ENCODE measurements at regions not wholly inside any gene's neighbourhood (a gene's known extent, or its start where the extent isn't known, plus 50 kb on each side); places are given as distances from the start of the nearest gene placed in this dataset.
A peak's percentile ranks its signal among the peaks of the same experiment; 100 is the strongest.

DNA sequence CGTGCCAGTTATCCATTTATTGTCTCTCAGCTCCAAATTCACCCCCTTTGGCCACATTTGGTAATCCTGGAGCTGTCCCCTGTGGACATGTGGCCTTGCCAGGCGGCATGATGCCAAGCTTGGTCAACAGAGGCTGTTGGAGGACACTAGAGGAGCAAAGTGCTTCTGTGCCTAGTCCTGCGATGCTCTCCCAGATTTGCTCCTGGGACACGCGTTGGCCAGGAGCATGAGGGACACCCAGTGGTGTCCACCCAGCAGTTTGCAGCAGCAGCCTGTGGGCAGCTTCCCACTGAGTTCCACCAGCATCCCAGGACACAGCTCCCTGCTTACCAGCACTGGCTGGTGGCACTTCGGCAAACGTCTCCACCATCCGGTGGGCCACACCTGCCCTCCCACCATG lies 55.5 kb upstream of the STEAP1B start:
- Mint-ChIP-seq H3K4me3 (no peak overlapping the region), H3K27ac (no peak overlapping the region), H3K4me1 (no peaks in the 10 kb centered on the region), H3K27me3 (peaks cover 51% of the 10 kb centered on the region), H3K36me3 (ENCODE audit: low read depth) (peaks cover 3% of the 10 kb centered on the region)
- ATAC-seq, result no peak
- DNase-seq, result no peak
- H3K9me3 ChIP-seq (ENCODE audit: control insufficient read depth, low read length, poor library complexity, severe bottlenecking), result no peaks in the 10 kb centered on the region

DNA sequence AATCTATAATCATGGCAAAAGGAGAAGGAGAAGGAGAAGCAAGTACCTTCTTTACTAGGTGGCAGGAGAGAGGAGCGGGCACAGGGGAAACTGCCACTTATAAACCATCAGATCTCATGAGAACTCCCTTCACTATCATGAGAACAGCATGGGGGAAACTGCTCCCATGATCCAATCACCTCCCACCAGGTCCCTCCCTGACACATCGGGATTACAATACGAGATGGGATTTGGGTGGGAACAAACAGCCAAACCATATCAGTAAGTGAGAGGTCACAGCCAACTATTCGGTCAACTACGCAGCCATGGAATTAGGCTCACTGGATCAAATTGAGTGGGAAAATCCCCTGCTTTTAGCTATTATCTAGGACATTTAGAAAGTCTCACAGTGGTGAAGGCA lies 54.2 kb upstream of the STEAP1B start:
- H3K9me3 ChIP-seq (ENCODE audit: control insufficient read depth, low read length, poor library complexity, severe bottlenecking), result no peaks in the 10 kb centered on the region
- H3K4me3 Mint-ChIP-seq, result no peak overlapping the region
- H3K27me3 Mint-ChIP-seq, result peaks cover 62% of the 10 kb centered on the region
- H3K4me1 Mint-ChIP-seq, result peaks cover 6% of the 10 kb centered on the region
- H3K36me3 Mint-ChIP-seq (ENCODE audit: low read depth), result peaks cover 4% of the 10 kb centered on the region
- no peak for DNase-seq
- H3K27ac Mint-ChIP-seq, result no peak overlapping the region
- no peak for ATAC-seq

DNA sequence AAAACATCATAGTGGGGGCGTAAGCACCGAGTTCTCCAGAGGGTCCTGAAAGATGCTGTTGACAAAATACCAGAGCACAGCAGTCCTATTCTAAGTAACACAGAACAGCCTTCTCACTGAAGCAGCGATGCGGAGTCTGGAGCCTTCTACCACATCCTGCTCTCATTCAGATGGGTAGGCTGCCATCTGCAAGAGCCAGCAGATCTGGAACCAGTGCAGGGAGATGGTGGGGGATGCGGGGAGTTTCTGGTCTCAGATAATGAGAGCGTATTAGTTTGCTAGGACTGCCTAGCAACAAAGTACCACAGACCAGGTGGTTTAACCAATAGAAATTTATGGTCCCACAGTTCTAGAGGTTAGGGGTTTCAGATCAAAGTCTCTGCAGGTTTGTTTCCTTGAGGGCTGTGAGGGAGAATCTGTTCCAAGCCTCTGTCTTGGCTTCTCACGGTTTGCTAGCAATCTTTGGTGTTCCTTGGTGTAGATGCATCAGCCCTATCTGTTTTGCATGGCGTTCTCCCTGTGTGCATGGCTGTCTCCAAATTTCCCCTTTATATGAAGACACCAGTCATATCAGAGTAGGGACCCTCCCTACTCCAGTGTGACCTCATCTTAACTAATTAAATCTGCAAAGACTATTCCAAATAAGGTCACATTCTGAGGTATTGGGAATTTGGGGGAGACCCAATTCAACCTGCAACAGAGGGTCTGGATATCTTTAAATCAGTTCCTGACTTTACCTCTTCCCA lies 52.0 kb upstream of the STEAP1B start:
- Mint-ChIP-seq H3K27ac (no peak overlapping the region), H3K27me3 (peaks cover 64% of the 10 kb centered on the region), H3K4me3 (no peak overlapping the region), H3K4me1 (peaks cover 6% of the 10 kb centered on the region), H3K36me3 (ENCODE audit: low read depth) (peaks cover 4% of the 10 kb centered on the region)
- DNase-seq (no peak), ATAC-seq (peak; percentile 50)
- no peaks in the 10 kb centered on the region for H3K9me3 ChIP-seq (ENCODE audit: control insufficient read depth, low read length, poor library complexity, severe bottlenecking)

DNA sequence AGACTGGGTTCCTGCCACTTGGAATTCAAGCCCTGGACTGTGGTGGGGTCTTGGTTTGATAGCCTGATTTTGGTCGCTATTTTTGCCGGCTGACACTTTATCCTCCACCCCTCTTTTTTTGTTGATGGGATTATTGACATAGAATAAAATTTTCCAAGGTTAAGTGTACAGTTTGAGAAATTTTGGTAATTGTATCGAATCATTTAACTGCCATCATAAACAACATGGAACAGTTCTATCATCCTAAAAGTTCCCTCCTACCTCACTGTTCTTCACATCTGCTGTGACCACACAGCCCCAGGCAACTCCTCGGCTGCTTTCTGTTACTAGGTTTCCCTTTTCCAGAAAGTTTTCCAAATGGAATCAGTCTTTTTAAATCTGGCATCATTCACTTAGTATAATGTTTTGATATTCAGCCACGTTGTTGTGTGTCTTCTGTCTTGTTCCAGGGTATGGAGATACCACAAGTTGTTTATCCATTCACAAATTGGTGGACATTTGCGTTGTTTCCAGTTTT lies 50.6 kb upstream of the STEAP1B start:
- Mint-ChIP-seq H3K27ac (no peak overlapping the region), H3K4me3 (no peak overlapping the region)

DNA sequence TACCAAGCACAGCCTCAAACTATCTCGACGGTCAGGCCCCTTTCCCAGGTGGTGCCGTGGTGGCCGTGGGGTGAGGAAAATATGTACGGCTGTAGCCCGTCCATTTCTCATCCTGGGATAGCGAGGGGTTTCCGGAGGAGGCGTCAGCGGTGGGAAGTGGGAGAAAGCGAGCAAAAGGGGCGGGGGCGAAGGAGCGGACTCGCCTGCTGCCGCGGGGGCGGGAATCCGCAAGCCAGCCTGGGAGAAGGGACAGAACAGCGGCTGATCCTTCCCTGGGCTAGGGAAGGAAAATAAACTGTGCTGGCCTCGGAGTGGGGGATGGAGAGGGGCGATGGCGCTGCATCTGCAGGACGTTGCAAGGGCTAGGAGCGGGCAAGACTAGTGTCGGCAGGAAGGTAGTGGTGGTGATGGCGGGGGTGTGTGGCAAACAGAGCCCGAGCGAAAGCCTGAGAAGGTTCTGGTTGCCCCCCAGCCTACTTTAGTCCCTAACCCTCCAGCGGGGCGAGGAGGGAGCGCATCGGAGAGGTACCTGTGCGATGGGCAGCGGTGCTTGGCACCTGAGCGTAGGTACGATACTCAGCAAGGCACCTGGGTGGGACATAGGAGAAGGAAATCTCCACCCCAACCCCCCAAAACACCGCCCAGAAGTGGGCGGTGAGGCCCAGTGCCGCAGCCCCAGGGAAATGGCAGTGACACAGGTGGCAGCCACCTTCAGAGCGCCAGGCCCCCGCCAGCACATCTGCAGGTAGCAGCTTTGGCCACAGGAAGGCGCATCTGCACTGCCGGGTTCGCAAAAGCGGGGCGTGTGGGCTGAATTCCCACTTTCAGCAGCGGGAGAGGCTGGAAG lies 49.9 kb upstream of the STEAP1B start:
- H3K27me3 Mint-ChIP-seq, result peaks cover 67% of the 10 kb centered on the region
- peak overlapping the region; percentile 89 for H3K4me3 Mint-ChIP-seq
- no peak overlapping the region for H3K27ac Mint-ChIP-seq

More for the DNA sequence above, 50.6 kb upstream of the STEAP1B start:
- Mint-ChIP-seq H3K27me3 (peaks cover 63% of the 10 kb centered on the region), H3K36me3 (ENCODE audit: low read depth) (peaks cover 4% of the 10 kb centered on the region), H3K4me1 (peaks cover 6% of the 10 kb centered on the region)
- DNase-seq, result no peak
- no peak for ATAC-seq
- H3K9me3 ChIP-seq (ENCODE audit: control insufficient read depth, low read length, poor library complexity, severe bottlenecking), result no peaks in the 10 kb centered on the region

More for the DNA sequence above, 49.9 kb upstream of the STEAP1B start:
- ATAC-seq, result peak; percentile 62
- DNase-seq, result peak in 1 of 3 donors; percentile 7
- Mint-ChIP-seq H3K4me1 (peaks cover 6% of the 10 kb centered on the region), H3K36me3 (ENCODE audit: low read depth) (peaks cover 4% of the 10 kb centered on the region)
- no peaks in the 10 kb centered on the region for H3K9me3 ChIP-seq (ENCODE audit: control insufficient read depth, low read length, poor library complexity, severe bottlenecking)
